Fibroblast of peridontal ligament (primary cell): ENCODE measurements at regions not wholly inside any gene's neighbourhood (a gene's known extent, or its start where the extent isn't known, plus 50 kb on each side); places are given as distances from the start of the nearest gene placed in this dataset.
A peak's percentile ranks its signal among the peaks of the same experiment; 100 is the strongest.
"Not testable (repeated sequence)": the region's sequence is repeated elsewhere in the genome, so short reads cannot be mapped to it uniquely, and the experiment has no call there.

Source experiments
- DNase-seq: peaks from one replicate; pipeline ENCODE4 v3.0.0-alpha.2; 2010; ENCODE audit errors: extremely low read depth

DNA sequence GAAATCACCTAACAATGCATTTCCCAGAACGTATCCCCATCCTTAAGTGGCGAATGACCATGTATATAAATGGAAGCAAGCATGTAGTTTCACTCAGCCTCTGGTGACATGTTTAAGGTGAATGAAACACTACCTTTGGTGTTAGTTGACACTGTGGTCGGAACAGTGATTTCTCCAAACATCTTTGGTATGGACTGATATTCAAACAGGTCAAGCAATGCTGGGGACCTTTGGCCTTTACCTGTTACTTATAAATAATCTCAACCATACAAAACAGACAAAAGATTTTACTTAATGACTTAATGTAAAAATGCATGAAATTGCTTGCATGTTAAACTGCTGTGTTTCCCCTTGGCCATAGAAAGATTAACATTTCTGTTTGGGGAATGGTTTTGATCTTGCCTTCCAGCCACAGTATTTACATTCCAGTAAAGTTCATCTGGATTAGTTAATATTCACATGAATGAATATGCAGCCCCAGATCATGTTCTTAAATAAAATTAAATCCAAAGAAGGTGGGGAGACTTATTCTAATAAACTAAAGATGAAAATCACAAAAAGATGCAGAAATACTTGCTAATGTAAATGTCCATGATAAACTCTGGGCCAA, 74.4 kb upstream of the HES1 start:
- DNase-seq: peak; percentile 26

GRCh38 chr3:194062830-194063229, 73.1 kb upstream of the HES1 start:
- no peak for DNase-seq

DNA sequence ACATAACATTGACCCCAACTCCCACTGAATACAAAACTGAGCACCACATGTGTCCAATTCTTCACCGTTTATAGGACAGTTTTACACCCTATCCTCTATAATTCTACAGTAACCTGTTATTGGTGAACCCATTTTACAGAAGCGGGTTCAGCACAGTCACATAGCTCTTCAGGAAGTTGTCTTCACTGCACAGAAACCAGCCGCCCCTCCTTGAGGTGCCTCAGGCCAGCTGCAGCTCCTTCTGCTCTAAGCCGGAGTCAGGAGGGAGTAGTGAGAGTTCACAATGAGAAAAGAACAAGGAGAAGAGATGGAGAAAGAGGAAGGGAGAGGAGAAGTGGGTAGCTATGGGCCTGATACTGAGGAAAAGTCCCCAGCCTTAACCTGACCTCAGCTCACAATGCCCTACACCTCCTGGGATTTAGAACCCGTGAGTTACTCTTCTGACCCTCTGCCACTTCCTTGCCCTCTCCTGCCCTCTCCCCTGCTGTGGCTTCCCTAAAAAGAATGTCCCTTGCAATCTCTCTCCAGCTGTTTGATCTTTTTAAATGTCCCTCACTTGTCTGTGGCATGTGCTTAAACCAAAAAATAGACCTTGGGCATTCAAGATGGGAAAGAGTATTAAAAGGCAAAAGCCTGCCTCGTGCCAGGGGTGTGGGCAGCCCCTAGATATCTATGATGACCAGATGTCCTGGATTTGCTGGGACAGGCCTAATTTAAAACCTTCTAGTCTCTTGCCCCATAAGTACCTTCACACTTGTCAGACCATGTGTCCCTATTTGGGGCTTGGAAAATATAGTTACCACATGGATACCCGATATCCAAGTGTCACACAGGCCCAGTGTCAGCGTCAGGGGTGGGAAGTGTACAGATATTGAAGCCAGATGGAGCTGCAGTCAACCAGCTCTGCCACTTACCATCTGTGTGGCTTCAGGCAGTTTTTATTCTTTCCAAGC, 71.3 kb upstream of the HES1 start:
- no peak for DNase-seq

DNA sequence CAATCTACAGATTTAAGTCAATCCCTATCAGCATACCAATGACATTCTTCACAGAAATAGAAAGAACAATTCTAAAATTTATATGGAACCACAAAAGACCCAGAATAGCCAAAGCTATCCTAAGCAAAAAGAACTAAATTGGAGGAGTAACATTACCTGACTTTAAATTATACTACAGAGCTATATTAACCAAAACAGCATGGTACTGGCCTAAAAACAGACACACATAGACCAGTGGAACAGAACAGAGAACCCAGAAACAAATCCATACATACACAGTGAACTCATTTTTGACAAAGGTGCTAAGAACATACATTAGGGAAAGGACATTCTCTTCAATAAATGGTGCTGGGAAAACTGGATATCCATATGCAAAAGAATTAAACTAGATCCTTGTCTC, 68.6 kb upstream of the HES1 start:
- DNase-seq: not testable (repeated sequence)

- DNase-seq: no peak
These were observed 68.0 kb upstream of the HES1 start for GRCh38 chr3:194067949-194068362.

DNA sequence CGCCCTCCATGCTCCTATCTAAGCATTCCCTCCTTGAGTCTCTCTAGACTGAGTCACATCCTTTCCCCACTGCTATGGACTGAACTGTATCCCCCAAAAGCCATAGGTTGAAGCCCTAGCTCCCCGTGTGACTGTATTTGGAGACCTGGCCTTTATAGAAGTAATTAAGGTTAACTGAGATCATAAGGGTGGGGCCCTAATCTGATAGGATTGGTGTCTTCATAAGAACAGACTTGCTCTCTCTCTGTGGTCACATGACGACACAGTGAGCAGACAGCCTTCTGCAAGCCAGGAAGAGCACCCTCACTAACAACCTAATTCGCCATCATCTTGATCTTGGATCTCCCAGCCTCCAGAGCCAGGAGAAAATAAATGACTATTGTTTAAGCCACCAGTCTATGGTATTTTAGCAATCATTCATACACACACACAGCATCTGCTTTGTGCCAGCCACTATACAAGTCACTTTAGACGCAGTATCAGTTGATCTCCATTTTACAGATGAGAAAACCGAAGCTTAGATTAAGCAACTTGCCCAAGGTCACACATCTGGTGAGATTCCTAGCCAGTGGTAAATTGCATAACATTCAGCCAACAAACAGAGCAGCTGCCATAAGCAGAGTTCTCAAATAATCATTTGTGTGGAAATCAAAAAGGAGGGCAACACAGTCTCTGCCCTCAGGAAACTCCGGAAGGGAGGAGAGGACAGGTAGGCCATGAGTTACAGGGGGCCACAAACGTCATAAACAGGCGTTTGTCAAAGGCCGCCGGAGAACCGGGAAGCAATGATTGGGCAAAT, 66.3 kb upstream of the HES1 start:
- DNase-seq: peak; percentile 17

- DNase-seq: no peak
These were observed 65.7 kb upstream of the HES1 start for GRCh38 chr3:194070220-194070633.

DNA sequence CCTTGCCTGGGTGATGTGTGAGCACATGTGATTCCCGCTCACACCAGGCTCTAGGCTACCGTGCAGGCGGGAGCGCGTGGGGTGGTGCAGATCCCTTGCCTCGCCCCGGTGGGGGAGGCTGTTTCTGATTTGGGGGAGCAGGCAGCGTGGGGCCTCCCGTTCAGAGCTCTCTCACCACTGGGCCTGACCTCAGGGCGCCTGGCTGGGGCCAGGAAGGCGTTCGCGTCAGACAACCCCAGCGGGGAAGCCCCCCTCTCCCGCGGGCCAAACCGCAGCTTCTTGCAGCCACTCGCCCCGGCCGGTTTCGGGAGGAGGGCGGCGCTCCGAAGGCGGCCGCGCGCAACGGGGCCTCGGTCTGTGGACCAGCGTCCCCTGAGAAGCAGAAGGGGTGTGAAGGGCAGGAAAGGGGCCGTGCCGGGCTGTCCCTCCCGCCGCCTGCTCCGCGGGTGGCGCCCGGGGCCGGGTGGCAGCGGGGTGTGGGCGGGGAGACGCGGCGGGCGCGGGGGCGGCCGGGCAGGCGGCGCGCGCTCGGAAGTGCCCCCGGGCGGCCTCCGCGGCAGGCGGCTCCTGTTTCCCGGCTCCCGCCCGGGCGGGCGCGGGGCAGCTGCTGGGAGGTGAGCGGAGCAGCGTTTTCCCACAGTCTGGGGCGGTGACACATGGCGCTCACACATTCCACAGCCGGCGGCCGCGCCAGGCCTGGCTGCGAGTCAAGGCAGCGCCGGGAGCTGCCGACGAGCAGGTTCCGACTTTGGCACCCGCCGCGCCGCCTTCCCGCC, 65.1 kb upstream of the HES1 start:
- DNase-seq: peak; percentile 48

GRCh38 chr3:194072097-194072428, 63.9 kb upstream of the HES1 start:
- DNase-seq: no peak

GRCh38 chr3:194072691-194073279, 63.2 kb upstream of the HES1 start:
- DNase-seq: no peak

GRCh38 chr3:194073926-194074325, 62.0 kb upstream of the HES1 start:
- DNase-seq: no peak

- DNase-seq: no peak
These were observed 60.8 kb upstream of the HES1 start for GRCh38 chr3:194075088-194075615.

DNA sequence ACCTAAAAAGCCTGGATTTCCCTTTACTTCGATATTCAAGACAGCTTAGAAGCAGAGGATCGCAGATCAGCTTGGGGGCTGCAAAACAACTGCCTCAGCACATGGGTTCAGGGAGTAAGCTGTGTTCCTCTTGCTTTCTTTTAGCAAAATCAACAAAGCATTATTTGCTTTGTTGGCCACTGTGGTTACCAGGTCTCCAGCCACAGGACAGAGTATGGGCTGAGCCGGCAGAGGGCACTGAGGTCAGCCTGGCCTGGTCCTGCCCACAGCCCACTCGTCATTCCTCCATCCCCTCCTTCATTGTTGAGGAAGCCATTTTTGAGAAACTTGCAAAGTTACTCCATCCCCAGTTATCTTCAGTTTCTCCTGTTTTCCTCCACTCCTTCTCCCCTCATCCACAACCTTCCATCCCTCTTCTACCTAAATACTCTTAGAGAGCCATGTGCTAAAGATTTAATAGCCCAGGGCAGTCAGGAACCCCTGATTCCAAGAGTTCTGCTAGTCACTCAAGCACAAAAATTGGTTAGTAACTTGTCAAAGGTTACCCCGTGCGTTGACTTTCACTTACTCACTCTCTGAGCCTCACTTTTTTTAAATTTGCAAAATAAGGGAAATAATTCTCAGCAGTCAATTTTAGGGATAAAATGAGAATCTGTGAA, 60.0 kb upstream of the HES1 start:
- DNase-seq: no peak

DNA sequence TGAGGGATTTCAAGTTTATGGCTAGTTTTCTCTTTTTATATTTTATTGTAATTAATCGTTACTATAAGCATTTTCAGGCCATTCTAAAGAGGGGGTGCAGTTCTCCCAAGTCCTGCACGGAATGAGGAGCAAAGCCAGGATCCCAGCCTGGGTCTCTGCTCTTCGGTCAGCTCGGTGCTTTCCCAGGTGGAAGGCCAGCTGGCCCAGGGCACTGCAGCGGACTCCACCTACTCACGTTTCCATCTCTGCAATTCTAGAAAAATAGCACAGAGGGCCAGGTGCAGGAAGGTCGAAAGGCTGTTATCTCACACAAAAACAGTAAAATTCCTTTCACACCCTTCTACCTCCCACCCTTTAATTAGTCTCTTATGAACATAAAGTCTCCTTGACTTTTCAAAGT, 59.5 kb upstream of the HES1 start:
- no peak for DNase-seq

DNA sequence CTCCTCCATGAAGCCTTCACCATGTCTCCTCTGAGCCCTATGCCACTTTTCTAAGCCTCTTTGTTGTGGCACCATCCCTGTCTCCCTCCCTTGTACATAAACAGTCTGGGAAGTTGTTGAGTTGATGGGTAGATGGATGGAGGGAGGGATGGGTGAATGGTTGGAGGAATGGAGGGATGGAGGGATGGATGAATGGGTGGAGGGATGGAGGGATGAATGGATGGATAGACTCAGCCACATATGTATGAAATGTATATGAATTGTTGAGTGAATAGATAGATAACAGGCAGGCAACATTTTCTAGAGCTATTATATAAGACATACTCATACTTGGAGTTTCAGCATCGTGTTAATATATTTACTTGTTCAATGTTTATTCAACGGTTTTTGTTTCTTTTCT, 58.3 kb upstream of the HES1 start:
- no peak for DNase-seq

DNA sequence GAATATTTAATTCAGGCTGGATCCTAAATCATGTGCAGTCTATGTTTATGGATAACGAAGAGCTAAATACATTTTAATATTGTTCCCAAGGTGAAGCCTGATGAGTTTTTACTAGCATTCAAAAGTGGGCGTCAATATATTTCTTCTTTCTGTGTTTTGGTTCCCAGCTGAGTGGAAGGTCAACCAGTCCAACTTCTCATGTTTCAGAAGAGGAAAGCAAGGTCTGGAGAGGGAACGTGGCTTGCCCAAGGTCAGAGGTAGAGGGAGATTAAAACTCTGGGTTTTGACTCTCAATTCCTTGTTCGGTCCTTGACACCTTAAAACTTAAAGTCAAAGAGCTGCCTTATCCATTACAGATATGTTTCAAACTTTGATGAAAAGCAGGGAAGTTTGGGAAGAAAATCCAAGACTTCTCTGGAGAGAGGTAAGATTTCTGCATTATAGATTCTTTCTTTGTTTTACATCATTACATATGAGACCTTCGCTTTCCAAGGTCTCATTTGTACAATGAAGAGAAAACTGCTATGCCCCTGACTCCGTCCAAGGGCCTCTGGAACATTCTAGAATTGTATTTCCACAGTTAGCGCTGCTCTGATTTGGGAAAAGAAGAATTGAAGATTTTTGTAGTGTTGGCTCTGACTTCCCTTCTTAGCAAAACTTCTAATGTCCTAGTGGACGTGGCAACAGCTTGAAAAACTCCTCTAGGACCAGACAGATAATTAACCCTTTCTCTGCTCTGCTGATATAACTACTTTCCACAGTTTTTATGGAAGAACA, 57.7 kb upstream of the HES1 start:
- no peak for DNase-seq

GRCh38 chr3:194079702-194080172, 56.2 kb upstream of the HES1 start:
- no peak for DNase-seq

- DNase-seq: no peak
These were observed 55.5 kb upstream of the HES1 start for GRCh38 chr3:194080436-194080835.

GRCh38 chr3:194080913-194081800, 54.8 kb upstream of the HES1 start:
- DNase-seq: no peak
